Fibroblast of mammary gland (primary cell): ENCODE measurements at regions not wholly inside any gene's neighbourhood (a gene's known extent, or its start where the extent isn't known, plus 50 kb on each side); places are given as distances from the start of the nearest gene placed in this dataset.

Source experiments
- DNase-seq: peaks from one replicate; pipeline ENCODE4 v3.0.0-alpha.2; 2010; ENCODE audit warnings: low read depth
- H3K4me3 ChIP-seq: 2 replicates; pipeline ENCODE4 v1.5.1; 2011; ENCODE audit warnings: low read depth, mild to moderate bottlenecking, low read length, moderate library complexity; ENCODE audit not compliant: control insufficient read depth
- TF ChIP-seq, protein P1 (sequence below): conservative IDR thresholded peaks from 2 replicates; pipeline ENCODE4 v1.5.1; 2011; ENCODE audit warnings: low read depth, low read length, inconsistent platforms; ENCODE audit not compliant: control insufficient read depth, insufficient read depth

DNA sequence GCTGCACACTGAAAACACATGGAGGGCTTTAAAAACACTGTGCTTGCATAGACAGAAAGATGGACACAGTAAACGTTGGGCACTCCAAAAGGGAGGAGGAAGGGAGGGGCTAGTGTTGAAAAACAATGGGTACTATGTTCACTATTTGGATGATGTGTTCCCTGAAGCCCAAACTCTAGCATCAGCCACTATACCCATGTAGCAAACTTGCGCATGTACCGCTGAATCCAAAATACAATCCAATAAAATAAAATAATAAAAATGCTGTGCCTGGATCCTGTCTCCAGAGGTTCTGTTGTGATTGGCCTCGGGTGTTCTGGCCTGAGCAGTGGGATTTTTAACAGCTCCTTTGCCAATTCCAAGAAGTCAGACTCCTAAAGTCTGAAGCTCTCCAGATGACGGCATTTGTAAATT is 166.0 kb downstream of the TMEM182 start:
- no peak for DNase-seq
- H3K4me3 ChIP-seq: no peak overlapping the region
- TF ChIP-seq, protein P1, sequence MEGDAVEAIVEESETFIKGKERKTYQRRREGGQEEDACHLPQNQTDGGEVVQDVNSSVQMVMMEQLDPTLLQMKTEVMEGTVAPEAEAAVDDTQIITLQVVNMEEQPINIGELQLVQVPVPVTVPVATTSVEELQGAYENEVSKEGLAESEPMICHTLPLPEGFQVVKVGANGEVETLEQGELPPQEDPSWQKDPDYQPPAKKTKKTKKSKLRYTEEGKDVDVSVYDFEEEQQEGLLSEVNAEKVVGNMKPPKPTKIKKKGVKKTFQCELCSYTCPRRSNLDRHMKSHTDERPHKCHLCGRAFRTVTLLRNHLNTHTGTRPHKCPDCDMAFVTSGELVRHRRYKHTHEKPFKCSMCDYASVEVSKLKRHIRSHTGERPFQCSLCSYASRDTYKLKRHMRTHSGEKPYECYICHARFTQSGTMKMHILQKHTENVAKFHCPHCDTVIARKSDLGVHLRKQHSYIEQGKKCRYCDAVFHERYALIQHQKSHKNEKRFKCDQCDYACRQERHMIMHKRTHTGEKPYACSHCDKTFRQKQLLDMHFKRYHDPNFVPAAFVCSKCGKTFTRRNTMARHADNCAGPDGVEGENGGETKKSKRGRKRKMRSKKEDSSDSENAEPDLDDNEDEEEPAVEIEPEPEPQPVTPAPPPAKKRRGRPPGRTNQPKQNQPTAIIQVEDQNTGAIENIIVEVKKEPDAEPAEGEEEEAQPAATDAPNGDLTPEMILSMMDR: no peak

DNA sequence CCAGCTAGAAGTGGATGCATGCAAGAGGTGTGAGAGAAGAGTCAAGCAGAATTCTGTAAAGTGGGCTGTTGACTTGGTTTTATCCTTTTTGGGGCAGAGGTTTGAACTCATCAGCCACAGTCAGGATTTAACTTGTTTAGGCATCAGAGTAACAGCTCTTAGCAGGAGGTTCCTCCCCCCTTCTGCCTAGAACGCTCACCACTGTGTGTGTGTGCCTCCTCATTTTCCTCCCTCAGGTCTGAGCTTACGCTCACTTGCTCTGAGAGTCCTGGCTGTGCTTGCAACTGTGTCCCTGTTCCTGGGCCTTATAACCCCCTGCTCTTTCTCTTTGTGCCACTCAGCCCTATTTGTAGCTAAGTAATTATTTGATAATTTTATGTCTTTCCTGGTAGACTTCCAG is 167.9 kb downstream of the TMEM182 start:
- TF ChIP-seq, protein P1: no peak
- no peak overlapping the region for H3K4me3 ChIP-seq
- no peak for DNase-seq

DNA sequence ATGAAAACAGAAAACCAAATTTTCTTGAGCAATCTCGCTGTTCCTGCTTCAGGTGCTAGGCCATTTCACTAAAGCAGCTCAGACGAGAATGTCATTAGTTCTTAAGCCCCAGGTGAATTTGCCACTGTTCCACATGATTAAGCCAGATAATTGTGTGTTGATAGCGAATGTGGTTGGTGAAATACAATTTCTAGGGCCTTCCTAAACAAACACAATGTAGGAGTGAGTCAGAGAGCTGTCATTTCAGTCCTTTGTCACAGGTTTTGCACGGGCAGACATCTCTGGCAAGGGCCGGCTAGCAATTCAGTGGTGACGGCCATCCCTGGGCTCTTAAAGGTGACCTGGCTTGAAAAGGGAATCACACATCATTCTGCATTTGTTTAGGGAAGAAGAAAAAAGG is 170.7 kb downstream of the TMEM182 start:
- TF ChIP-seq, protein P1: no peak
- DNase-seq: no peak
- no peak overlapping the region for H3K4me3 ChIP-seq

DNA sequence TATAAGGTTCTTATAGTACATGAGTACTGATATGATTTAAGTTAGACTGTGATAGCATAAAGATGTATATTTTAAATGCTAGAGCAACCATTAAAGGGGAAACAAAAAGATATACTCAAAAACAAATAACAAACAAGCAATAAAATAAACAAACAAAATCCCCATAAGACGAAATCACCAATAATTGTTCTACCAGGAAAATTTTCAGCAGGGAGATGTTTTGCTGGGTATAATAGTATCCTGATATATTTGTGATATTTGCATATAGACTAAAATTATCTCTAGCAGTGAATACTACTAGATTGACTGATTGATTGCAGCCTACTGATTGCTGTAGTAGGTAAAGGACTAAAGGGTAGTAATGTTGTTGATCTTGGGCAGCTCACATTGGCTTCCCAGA is 177.4 kb downstream of the TMEM182 start:
- no peak overlapping the region for H3K4me3 ChIP-seq
- TF ChIP-seq, protein P1: no peak
- no peak for DNase-seq

DNA sequence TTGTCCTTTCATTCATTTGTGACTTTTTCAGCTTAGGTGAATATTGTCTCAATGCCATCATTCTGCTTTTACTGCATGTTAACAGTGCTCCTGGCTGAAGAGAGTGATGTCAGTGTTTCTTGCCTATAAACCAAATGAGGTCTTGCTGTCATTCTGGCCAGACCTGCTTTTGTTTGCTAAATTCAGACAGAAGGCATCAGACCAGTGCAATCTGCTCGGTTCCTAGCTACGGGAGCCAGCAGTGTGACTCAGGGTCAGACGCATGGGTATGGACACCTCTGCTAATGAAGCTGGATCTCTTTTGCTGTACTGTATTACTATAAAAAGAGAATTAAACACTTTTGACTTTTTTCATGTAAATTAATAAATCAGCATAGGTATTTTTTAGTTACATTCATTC is 178.9 kb downstream of the TMEM182 start:
- TF ChIP-seq, protein P1: no peak

DNA sequence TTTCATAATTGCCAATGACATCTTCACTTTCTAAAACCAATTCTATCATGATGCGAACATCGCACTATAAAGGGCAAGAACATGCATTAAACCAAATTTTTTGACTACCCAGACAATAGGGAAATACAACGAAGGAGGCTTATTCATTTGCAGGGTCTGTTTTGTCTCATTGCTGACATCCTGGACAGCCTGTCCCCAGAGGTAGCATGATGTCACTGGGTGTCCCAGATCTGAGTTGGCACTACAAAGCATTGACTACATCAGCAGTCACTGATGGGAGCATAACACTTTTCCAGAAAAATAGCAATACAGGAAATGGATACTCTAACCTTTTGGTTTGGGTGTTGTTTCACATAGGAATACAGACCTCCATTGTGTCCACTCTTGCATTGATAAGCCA is 180.3 kb downstream of the TMEM182 start:
- H3K4me3 ChIP-seq: no peak overlapping the region
- TF ChIP-seq, protein P1: no peak
- DNase-seq: no peak

More for the DNA sequence above, 178.9 kb downstream of the TMEM182 start:
- H3K4me3 ChIP-seq: no peak overlapping the region
- DNase-seq: no peak

DNA sequence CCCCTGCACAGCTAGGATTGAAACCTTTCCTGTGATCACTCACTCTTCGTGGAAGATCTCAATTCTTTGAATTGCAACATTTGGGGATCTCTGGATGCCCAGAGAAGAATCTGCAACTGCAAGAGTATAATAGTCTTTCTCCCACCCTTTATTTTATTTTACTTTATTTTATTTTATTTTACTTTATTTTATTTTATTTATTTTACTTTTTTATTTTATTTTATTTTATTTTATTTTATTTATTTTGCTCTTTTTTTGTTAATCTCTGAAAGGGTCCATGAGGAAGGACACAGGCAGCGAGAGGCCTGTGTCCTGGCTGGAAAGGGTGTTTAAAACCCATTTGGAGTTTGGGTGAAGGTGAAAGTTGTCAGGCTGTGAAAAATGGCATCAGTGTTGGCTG is 181.4 kb downstream of the TMEM182 start:
- TF ChIP-seq, protein P1: no peak
- no peak for DNase-seq
- no peak overlapping the region for H3K4me3 ChIP-seq
